GM23248 (cell line): ENCODE measurements at regions not wholly inside any gene's neighbourhood (a gene's known extent, or its start where the extent isn't known, plus 50 kb on each side); places are given as distances from the start of the nearest gene placed in this dataset.

Experiments used
- EZH2 ChIP-seq: fragments of 200-600 bp; sonication (generic); IDR thresholded peaks from 2 replicates; pipeline ENCODE4 v1.6.1; 2018; ENCODE audit warnings: antibody characterized with exemption, mild to moderate bottlenecking; ENCODE audit not compliant: insufficient read depth, poor library complexity, severe bottlenecking
- EZH2phosphoT487 ChIP-seq: fragments of 200-600 bp; sonication (generic); IDR thresholded peaks from 2 replicates; pipeline ENCODE4 v1.6.1; 2018; ENCODE audit warnings: antibody characterized with exemption, moderate library complexity, mild to moderate bottlenecking, low read depth; ENCODE audit not compliant: insufficient read depth

DNA sequence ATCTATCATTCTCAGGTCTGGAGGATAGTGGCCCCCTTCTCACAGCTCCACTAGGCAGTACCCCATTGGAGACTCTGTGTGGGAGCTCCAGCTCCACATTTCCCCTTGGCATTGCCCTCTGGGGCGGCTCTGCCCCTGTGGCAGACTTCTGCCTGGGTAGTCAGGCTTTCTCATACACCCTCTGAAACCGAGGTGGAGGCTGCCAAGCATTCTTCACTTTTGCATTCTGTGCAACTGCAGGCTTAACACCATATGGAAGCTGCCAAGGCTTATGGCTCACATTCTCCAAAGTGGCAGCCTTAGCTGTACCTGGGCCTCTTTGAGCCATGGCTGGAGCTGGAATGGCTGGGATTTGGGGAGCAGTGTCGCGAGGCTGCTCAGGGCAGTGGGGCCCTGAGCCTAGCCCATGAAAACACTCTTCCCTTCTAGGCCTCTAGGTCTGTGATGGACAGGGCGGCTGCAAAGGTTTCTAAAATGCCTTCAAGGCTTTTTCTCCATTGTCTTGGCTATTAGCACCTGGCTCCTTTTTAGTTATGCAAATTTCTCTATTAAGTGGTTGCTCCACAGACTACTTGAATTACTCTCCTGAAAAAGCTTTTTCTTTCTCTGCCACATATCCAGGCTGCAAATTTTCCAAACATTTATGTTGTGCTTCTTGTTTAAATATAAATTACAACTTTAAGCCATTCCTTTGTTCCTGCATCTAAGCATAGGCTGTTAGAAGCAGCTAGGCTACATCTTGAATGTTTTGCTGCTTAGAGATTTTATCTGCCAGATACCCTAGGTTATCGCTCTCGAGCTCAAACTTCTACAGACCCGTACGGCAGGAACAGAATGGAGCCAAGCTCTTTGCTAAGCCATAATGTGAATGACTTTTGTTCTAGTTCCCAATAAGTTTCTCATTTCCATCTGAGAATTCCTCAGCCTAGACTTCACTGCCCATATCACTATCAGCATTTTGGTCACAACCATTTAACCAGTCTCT lies 206.5 kb downstream of the CPS1 start:
- TF ChIP-seq EZH2 (no peak), EZH2phosphoT487 (no peak)
